Adrenal gland (tissue), 9 donors: ENCODE measurements at regions not wholly inside any gene's neighbourhood (a gene's known extent, or its start where the extent isn't known, plus 50 kb on each side); places are given as distances from the start of the nearest gene placed in this dataset.

Experiments
- DNase-seq, 7 donors: peaks; one replicate each; pipeline ENCODE4 v3.0.0-alpha.2; 2019 to 2020
- H3K27ac ChIP-seq, 5 donors: fragments of 200-600 bp; sonication (generic) in 4 of 5; 1 replicate in 3 of 5; 2 replicates in 2 of 5; pipeline versions ENCODE4 v1.5.1 to v1.8.0; 2016 to 2020; ENCODE audit warnings: mild to moderate bottlenecking in 1 of 5
- H3K27me3 ChIP-seq: fragments of 200-600 bp; 2 replicates; pipeline ENCODE4 v1.8.0; 2021
- H3K36me3 ChIP-seq, 2 donors: fragments of 200-600 bp; replicated peaks in 1 of 2; 1 replicate in 1 of 2; 2 replicates in 1 of 2; pipeline versions ENCODE4 v1.5.1 to v1.8.0; 2018 to 2022
- H3K4me1 ChIP-seq, 2 donors: fragments of 200-600 bp; replicated peaks in 1 of 2; 1 replicate in 1 of 2; 2 replicates in 1 of 2; pipeline versions ENCODE4 v1.5.1 to v1.8.0; 2018 to 2021
- H3K4me3 ChIP-seq, 4 donors: fragments of 200-600 bp; sonication (generic) in 3 of 4; one replicate each; pipeline ENCODE4 v1.5.1; 2016 to 2018
- H3K9me3 ChIP-seq, 3 donors: fragments of 200-600 bp; sonication (generic) in 1 of 3; replicated peaks in 1 of 3; 1 replicate in 2 of 3; 2 replicates in 1 of 3; pipeline versions ENCODE4 v1.5.1 to v1.8.0; 2016 to 2021
- CTCF ChIP-seq, 6 experiments: fragments of 450-650 bp in 4 of 6; fragments of 200-600 bp in 2 of 6; sonication (generic) in 1 of 6; IDR thresholded peaks; 1 replicate in 5 of 6; 2 replicates in 1 of 6; pipeline versions ENCODE4 v1.5.1 to v1.8.0; 2016 to 2021; ENCODE audit warnings: antibody characterized with exemption in 6 of 6, mild to moderate bottlenecking in 2 of 6, moderate library complexity in 1 of 6
- POLR2A ChIP-seq, 2 donors: fragments of 450-650 bp; IDR thresholded peaks; one replicate each; pipeline ENCODE4 v1.6.1; 2017; ENCODE audit warnings: antibody characterized with exemption in 2 of 2, mild to moderate bottlenecking in 2 of 2, moderate library complexity in 1 of 2
- WGBS, 4 donors: extraction: QIAGEN DNeasy Blood & Tissue Kit in 2 of 4; methylation state at CpG; one replicate each; pipeline versions ENCODE4 v1.1.5 to v1.1.7; 2013 to 2017; 5-methylcytosine and 5-hydroxymethylcytosine counted together
- intact Hi-C, 2 donors: fragments of 100-400 bp; cut with DNase I; formaldehyde crosslinking; loops; one replicate each; pipeline versions ENCODE4 v1.14.1 to v1.15.0; 2022 to 2023
- donor health status: healthy with polysubstance abuse.
- donor health status: Bipolar disorder and iron deficiency.
- donor health status: DM: yes; HTN: yes; CAD: no.
- donor health status: DM: no; HTN: no; CAD: no.
- donor health status: DM: no; HTN: no; CAD: no.

GRCh38 chr15:66960519-66960918, 104.9 kb upstream of the SMAD3 start:
- no peaks in the 10 kb centered on the region for H3K4me1 ChIP-seq
- DNase-seq, result peak in 1 of 7 donors; percentile 39
- no peak overlapping the region for H3K27ac ChIP-seq
- H3K36me3 ChIP-seq, result no peaks in the 10 kb centered on the region
- no peak for TF ChIP-seq POLR2A (IDR thresholded peaks at IDR 0.05)
- no peak for TF ChIP-seq CTCF (IDR thresholded peaks at IDR 0.05)
- no peaks in the 10 kb centered on the region for H3K27me3 ChIP-seq
- no peaks in the 10 kb centered on the region for H3K9me3 ChIP-seq
- no peak overlapping the region for H3K4me3 ChIP-seq
- intact Hi-C loops, result no loop called here
- 88 to 94% (median 93%) methylated on average over 4 of the region's 4 CpGs for WGBS, 4 donors

GRCh38 chr15:66961407-66961884, 104.0 kb upstream of the SMAD3 start:
- intact Hi-C loops, result no loop called here
- H3K4me3 ChIP-seq, result no peak overlapping the region
- peak in 1 of 7 donors; percentile 7 for DNase-seq
- H3K36me3 ChIP-seq, result no peaks in the 10 kb centered on the region
- H3K4me1 ChIP-seq, result no peaks in the 10 kb centered on the region
- H3K27me3 ChIP-seq, result no peaks in the 10 kb centered on the region
- TF ChIP-seq POLR2A (IDR thresholded peaks at IDR 0.05), result no peak
- no peak for TF ChIP-seq CTCF (IDR thresholded peaks at IDR 0.05)
- no peaks in the 10 kb centered on the region for H3K9me3 ChIP-seq
- WGBS, 4 donors, result 56 to 72% (median 68%) methylated on average over 5 of the region's 5 CpGs
- H3K27ac ChIP-seq, result no peak overlapping the region

- H3K27me3 ChIP-seq, result no peaks in the 10 kb centered on the region
- H3K4me3 ChIP-seq, result no peak overlapping the region
- TF ChIP-seq CTCF (IDR thresholded peaks at IDR 0.05) (no peak), POLR2A (IDR thresholded peaks at IDR 0.05) (no peak)
- intact Hi-C loops, result no loop called here
- DNase-seq, result peak in 1 of 7 donors; percentile 35
- H3K27ac ChIP-seq, result no peak overlapping the region
- H3K9me3 ChIP-seq, result no peaks in the 10 kb centered on the region
- no peaks in the 10 kb centered on the region for H3K4me1 ChIP-seq
- no peaks in the 10 kb centered on the region for H3K36me3 ChIP-seq
- 79 to 97% (median 95%) methylated on average over 9 to 10 of the region's 10 CpGs for WGBS, 4 donors
Observed at GRCh38 chr15:66961901-66962300, 103.5 kb upstream of the SMAD3 start.

- no peak overlapping the region for H3K4me3 ChIP-seq
- H3K9me3 ChIP-seq, result no peaks in the 10 kb centered on the region
- DNase-seq, result no peak
- no peaks in the 10 kb centered on the region for H3K4me1 ChIP-seq
- TF ChIP-seq CTCF (IDR thresholded peaks at IDR 0.05) (no peak), POLR2A (IDR thresholded peaks at IDR 0.05) (no peak)
- H3K36me3 ChIP-seq, result no peaks in the 10 kb centered on the region
- H3K27ac ChIP-seq, result no peak overlapping the region
- intact Hi-C loops, result no loop called here
- no peaks in the 10 kb centered on the region for H3K27me3 ChIP-seq
- 55 to 60% (median 57%) methylated on average over 1 of the region's 1 CpG for WGBS, 4 donors
Observed at GRCh38 chr15:66962522-66962921, 102.9 kb upstream of the SMAD3 start.
